ENCODE measurements at regions not wholly inside any gene's neighbourhood (a gene's known extent, or its start where the extent isn't known, plus 50 kb on each side); places are given as distances from the start of the nearest gene placed in this dataset.

DNA sequence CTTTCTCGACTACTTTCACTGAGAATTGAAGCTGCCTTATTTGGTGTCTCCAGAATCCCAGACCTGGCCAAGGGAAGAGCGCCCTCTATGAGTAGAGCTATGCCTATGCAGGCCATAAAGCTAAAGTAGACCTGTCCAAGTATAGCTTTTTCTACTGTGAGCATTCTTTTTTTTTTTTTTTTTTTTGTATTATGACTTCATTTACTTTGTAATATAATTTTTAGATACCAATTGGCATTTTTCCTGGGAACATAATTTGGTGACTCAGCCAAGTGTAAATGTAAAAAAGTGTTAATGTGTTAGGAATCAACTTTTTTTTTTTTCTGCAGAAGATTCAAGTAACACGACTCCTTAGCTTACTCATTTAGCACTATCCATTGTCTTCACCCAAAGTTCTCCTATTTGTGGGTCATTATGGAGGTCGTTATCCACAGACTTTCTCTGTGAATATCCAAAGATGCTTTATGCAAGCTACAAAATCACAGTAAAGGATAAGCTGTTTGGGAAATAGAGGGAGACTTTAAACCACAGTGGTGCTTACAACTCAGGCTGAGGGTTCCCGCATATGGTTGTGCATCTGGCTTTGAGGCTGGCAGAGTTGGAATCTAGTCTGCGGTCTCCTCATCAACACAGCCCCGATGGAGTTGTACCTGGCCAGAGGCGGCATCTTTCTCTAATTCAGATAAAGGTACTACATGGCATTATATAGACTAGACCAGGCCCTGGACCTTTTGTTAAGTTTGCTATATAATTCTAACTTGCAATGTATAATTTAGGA, 1040.2 kb upstream of the SORCS1 start:
- DNase-seq (no peak), ATAC-seq (ENCODE audit: low read depth in 2 of 2) (no peak)
- no peaks in the 10 kb centered on the region for H3K4me1 Mint-ChIP-seq
- H3K4me3 Mint-ChIP-seq = no peak overlapping the region
- H3K27ac Mint-ChIP-seq = no peak overlapping the region
- no peaks in the 10 kb centered on the region for H3K27me3 Mint-ChIP-seq
- no peaks in the 10 kb centered on the region for H3K36me3 Mint-ChIP-seq
- peaks cover 0 to 5% (median 3%) of the 10 kb centered on the region in 7 donors for H3K9me3 Mint-ChIP-seq

DNA sequence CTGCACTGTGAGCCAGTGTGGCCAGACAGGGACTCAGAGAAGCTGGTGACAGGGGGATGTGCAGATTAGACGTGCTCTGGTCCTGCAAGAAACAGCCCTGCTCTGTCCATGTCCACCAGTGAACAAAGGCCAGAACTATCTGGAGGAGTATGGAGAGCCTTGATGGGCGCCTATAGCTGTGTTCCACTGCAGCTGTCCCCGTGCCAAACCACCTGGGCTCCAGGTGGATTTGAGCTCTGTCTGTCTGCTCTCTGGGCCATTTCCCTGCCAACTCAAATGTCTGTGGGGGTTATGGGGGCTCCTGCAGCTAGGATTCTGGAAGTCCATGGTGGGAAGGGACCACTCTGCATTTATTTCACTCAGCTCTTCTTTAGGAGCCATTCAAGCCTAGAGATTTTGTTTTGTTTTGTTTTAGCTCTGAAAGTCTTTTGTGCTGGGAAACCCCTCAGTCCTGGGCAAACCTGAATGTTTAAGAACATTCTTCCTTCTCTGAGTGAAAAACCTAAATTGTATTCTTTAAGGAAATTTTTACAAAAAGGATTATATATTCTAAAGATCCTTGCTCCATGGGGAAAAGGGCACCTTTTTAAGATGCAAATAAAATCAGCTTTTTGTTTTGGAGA, 1039.5 kb upstream of the SORCS1 start:
- Mint-ChIP-seq H3K27ac (peak overlapping the region in 1 of 6 donors; percentile 7), H3K9me3 (peaks cover 0 to 5% (median 2%) of the 10 kb centered on the region in 7 donors), H3K36me3 (no peaks in the 10 kb centered on the region), H3K4me1 (no peaks in the 10 kb centered on the region), H3K27me3 (no peaks in the 10 kb centered on the region), H3K4me3 (peak overlapping the region in 1 of 8 donors; percentile 15)
- DNase-seq (no peak), ATAC-seq (ENCODE audit: low read depth in 2 of 2) (no peak)

DNA sequence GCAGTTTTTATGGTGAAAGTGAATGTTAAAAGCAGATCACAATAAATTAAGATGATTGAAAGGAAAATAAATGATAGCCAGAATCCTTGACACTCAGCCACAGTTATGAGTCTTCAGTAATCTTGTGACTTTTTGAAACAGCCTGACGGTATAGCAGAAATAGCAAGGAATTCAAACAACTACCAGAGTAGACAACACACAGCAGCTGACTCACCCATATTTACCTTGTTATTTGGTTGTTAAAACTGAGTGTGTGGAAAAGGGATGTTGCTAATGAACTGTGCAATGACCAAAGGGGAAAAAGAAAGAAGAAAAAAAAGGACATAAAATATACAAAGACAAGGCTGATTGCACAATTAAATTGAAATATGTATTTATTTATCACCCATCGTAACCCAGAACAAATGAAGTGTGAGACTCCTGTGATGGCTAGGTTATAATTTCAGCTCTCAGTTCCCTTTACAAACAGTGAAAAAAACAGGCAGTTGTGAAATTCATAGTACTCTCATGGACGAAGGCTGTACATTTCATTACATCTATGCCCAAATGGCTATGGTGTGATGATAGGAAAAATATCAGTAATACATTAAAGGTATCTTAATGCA, 1023.0 kb upstream of the SORCS1 start:
- H3K27me3 Mint-ChIP-seq = no peaks in the 10 kb centered on the region
- no peak overlapping the region for H3K4me3 Mint-ChIP-seq
- H3K9me3 Mint-ChIP-seq = peaks cover 2 to 15% (median 9%) of the 10 kb centered on the region in 7 donors
- no peak for ATAC-seq (ENCODE audit: low read depth in 2 of 2)
- no peaks in the 10 kb centered on the region for H3K4me1 Mint-ChIP-seq
- no peak for DNase-seq
- H3K27ac Mint-ChIP-seq = no peak overlapping the region
- H3K36me3 Mint-ChIP-seq = no peaks in the 10 kb centered on the region

DNA sequence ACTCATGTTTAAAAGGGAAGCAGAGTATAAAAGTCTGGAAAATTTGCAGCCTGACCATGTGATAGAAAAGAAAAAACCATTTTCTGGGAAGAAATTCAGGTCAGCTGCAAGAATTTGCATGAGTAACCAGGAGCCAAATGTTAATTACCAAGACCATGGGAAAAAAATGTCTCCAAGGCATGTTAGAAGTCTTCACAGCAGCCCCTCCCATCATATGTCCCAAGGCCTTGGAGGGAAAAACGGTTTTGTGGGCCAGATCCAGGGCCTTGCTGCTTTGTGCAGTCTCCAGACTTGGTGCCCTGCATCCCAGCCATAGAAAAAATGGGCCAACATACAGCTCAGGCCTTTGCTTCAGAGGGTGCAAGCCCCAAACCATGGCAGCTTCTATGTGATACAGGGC, 1019.6 kb upstream of the SORCS1 start:
- DNase-seq (no peak), ATAC-seq (ENCODE audit: low read depth in 2 of 2) (no peak)
- H3K4me3 Mint-ChIP-seq = no peak overlapping the region
- no peak overlapping the region for H3K27ac Mint-ChIP-seq
- no peaks in the 10 kb centered on the region for H3K36me3 Mint-ChIP-seq
- no peaks in the 10 kb centered on the region for H3K27me3 Mint-ChIP-seq
- H3K9me3 Mint-ChIP-seq = peaks cover 0 to 14% (median 7%) of the 10 kb centered on the region in 7 donors
- H3K4me1 Mint-ChIP-seq = no peaks in the 10 kb centered on the region

DNA sequence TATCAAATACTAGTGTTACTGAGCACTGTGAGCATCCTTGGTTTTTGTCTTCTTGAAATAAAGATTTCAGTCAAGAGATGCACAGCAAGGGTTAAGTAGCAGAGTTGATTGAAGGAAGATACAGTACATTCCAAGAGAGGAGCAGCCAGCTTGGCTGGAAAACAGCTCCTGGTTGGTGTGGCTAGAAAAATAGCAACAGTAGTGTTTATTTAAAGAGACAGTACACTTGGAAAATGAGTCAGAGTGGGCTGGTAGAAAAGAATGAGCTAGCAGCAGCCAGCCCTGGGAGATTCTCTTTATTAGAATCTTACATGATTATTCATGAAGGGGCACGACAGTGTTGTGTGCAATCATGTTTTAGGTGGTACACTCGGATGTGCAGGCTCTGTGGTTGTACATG, 1016.4 kb upstream of the SORCS1 start:
- Mint-ChIP-seq H3K4me3 (peak overlapping the region in 1 of 8 donors; percentile 19), H3K27me3 (no peaks in the 10 kb centered on the region), H3K36me3 (no peaks in the 10 kb centered on the region), H3K27ac (no peak overlapping the region), H3K4me1 (no peaks in the 10 kb centered on the region), H3K9me3 (peaks cover 0 to 14% (median 3%) of the 10 kb centered on the region in 7 donors)
- ATAC-seq (ENCODE audit: low read depth in 2 of 2) (no peak), DNase-seq (no peak)

DNA sequence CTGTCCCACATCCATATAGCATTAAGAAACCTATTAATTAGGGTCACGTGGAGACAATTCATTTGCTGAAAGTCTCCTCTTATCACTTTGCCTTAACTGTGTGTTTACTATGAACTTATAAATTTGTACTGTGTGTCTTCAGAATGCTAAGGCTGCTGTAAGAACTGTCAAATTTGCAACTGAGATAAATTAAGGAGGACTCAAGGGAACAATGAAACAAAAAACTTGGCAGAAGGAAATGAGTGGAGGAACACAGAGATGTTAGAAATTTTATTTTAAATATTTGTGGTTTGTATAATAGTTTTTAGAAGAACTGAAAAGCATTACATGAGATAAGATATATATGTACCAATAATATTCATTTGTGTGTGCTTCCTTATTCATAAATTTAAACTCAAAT, 1005.3 kb upstream of the SORCS1 start:
- no peak for DNase-seq
- no peaks in the 10 kb centered on the region for H3K4me1 Mint-ChIP-seq
- ATAC-seq (ENCODE audit: low read depth in 2 of 2) = no peak
- peaks cover 0 to 6% (median 2%) of the 10 kb centered on the region in 7 donors for H3K9me3 Mint-ChIP-seq
- no peak overlapping the region for H3K27ac Mint-ChIP-seq
- no peaks in the 10 kb centered on the region for H3K27me3 Mint-ChIP-seq
- no peaks in the 10 kb centered on the region for H3K36me3 Mint-ChIP-seq
- H3K4me3 Mint-ChIP-seq = no peak overlapping the region

DNA sequence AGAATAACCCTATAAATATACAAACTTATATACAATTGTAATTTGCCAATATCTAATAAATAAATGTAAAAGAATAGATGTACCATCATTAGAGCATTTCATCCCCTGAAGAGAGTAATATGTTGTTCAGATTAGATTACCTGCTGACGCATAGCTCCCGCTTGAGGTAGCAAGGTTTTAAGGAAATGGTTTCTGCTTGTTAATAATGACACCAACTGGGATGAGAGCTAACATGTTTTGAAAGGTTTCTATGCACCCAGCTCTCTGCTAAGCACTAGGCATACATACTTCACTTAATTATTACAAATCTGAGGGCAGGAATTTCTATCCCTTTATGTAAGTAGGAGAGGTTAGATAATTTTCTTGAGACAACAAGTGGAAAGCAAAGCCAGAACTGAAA, 1003.3 kb upstream of the SORCS1 start:
- Mint-ChIP-seq H3K27me3 (no peaks in the 10 kb centered on the region), H3K27ac (no peak overlapping the region), H3K4me1 (no peaks in the 10 kb centered on the region), H3K4me3 (no peak overlapping the region), H3K9me3 (peaks cover 0 to 6% (median 2%) of the 10 kb centered on the region in 7 donors), H3K36me3 (no peaks in the 10 kb centered on the region)
- ATAC-seq (ENCODE audit: low read depth in 2 of 2) (no peak), DNase-seq (no peak)

DNA sequence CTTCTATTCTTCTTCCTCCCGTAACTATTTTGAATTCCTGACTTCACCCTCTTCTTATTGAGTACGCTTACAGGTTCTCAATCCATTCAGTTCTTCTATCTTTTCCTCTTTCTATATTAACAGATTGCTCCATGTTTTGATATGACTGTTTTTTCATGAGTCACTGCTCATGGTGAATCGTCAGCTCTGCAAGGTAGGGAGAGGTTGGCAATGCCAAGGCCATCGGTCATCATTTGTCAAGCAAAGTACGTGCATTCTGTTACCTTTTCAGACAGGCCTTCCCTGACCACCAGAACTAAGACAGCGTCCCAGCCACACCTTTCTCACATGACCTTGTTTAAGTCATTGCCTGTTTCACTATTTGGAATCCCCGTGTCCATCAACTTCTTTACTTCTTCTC, 1001.9 kb upstream of the SORCS1 start:
- H3K9me3 Mint-ChIP-seq = peaks cover 0 to 7% (median 2%) of the 10 kb centered on the region in 7 donors
- no peaks in the 10 kb centered on the region for H3K36me3 Mint-ChIP-seq
- no peaks in the 10 kb centered on the region for H3K4me1 Mint-ChIP-seq
- no peak overlapping the region for H3K4me3 Mint-ChIP-seq
- ATAC-seq (ENCODE audit: low read depth in 2 of 2) (no peak), DNase-seq (no peak)
- no peaks in the 10 kb centered on the region for H3K27me3 Mint-ChIP-seq
- H3K27ac Mint-ChIP-seq = no peak overlapping the region

DNA sequence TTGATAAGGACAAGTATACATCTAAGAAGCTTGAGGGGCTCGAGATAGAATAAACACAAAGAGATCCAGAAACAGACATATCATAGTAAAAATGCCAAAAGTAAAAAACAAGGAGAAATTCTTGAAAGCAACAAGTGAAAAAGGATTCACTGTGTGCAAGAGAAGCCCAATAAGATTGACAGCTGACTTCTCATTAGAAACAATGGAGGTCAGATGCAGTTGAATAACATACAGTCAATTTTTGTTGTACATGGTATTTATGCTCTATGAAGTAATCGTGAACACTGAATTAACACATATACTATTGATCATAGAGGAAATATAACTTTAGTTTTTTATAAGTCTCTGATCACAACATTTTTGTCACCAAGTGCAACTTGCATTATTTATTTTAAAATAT, 982.8 kb upstream of the SORCS1 start:
- Mint-ChIP-seq H3K4me3 (no peak overlapping the region), H3K9me3 (peaks cover 7 to 29% (median 11%) of the 10 kb centered on the region in 7 donors), H3K36me3 (no peaks in the 10 kb centered on the region), H3K27ac (no peak overlapping the region), H3K4me1 (no peaks in the 10 kb centered on the region), H3K27me3 (no peaks in the 10 kb centered on the region)
- ATAC-seq (ENCODE audit: low read depth in 2 of 2) (no peak), DNase-seq (no peak)

DNA sequence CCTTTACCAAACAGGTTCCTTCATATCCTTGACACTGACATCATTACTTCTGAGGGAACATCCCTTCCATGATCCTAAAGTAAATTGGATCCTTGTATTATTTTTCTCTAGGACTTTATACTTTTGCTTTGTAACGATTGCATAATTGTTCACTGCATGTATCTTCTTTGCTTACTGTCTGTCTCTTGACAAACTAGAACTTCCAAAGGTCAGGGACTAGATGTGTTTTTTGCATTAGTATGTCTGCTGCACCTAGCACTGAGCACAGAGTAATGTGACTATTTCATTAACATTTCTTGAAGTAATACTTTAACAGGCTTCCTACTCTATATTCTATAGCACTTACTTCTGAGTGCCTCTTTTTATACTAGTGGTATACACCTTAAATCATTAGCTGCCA, 976.6 kb upstream of the SORCS1 start:
- no peak for ATAC-seq (ENCODE audit: low read depth in 2 of 2)
- H3K27ac Mint-ChIP-seq = no peak overlapping the region
- peaks cover 0 to 7% (median 3%) of the 10 kb centered on the region in 7 donors for H3K9me3 Mint-ChIP-seq
- no peak for DNase-seq
- H3K4me1 Mint-ChIP-seq = no peaks in the 10 kb centered on the region
- H3K4me3 Mint-ChIP-seq = no peak overlapping the region
- H3K27me3 Mint-ChIP-seq = no peaks in the 10 kb centered on the region
- no peaks in the 10 kb centered on the region for H3K36me3 Mint-ChIP-seq

DNA sequence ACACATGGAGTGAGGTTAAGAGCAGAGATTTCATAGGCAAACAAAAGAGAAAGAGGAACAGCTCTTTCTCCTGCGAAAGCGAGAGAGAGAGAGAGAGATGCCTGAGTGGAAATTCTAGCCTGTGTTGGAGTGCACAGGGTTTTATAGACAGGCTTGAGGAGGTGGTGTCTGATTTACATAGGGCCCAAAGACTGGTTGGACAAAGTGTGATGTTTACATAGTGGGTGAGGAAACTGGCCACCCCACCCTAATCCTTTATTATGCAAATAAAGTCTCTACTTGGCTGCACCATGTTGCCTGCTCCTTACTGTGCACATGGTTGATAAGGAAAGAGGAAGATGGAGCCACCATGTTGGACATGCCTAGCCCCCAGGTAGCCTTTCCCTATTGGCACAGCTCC, 967.8 kb upstream of the SORCS1 start:
- no peaks in the 10 kb centered on the region for H3K4me1 Mint-ChIP-seq

DNA sequence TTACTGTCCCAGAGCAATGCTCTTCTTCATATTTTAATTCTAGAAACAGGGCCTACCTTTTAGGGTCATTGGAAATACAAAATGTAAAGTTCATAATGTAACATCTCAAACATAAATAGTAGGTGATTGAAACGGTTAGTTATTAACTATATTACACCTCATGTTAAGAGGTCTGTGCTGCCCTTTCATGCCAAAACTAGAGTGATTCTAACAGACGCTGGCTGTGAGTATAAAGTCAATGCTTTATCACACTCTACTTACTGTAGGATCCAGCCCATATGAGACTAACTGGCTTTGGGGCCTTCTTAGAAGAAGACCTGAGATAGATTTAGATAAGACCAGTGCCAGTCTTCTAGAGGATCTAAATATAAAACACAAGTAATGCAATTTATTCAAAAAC, 966.1 kb upstream of the SORCS1 start:
- no peaks in the 10 kb centered on the region for H3K4me1 Mint-ChIP-seq
- no peaks in the 10 kb centered on the region for H3K27me3 Mint-ChIP-seq
- no peak overlapping the region for H3K4me3 Mint-ChIP-seq
- ATAC-seq (ENCODE audit: low read depth in 2 of 2) (no peak), DNase-seq (no peak)
- no peak overlapping the region for H3K27ac Mint-ChIP-seq
- H3K36me3 Mint-ChIP-seq = no peaks in the 10 kb centered on the region
- H3K9me3 Mint-ChIP-seq = peaks cover 0 to 3% (median 0%) of the 10 kb centered on the region in 7 donors

More for the DNA sequence above, 967.8 kb upstream of the SORCS1 start:
- H3K27me3 Mint-ChIP-seq = no peaks in the 10 kb centered on the region
- peaks cover 0 to 3% (median 0%) of the 10 kb centered on the region in 7 donors for H3K9me3 Mint-ChIP-seq
- no peak overlapping the region for H3K27ac Mint-ChIP-seq
- no peak overlapping the region for H3K4me3 Mint-ChIP-seq
- H3K36me3 Mint-ChIP-seq = no peaks in the 10 kb centered on the region
- DNase-seq = no peak
- no peak for ATAC-seq (ENCODE audit: low read depth in 2 of 2)

DNA sequence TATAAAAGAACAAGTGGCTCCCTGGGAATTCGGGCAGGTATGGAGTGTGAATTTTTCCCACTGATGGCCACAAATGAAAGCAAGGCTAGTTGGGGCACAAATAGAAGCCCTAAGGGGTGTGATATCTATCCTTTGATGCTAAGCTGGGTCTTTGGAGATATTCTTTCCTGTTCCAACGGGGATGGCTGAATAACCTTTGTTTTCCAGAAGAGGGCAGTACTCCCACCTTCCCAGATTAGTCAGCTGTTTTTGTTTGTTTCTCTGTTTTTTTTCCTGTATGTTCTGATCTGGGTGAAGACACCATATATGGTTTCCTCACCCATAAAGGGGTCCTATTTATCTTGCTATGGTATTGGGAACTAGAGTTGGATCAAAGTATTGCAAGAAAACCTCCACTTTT, 947.7 kb upstream of the SORCS1 start:
- peaks cover 0 to 10% (median 7%) of the 10 kb centered on the region in 7 donors for H3K9me3 Mint-ChIP-seq
- DNase-seq (no peak), ATAC-seq (ENCODE audit: low read depth in 2 of 2) (no peak)
- no peaks in the 10 kb centered on the region for H3K27me3 Mint-ChIP-seq
- peaks cover 0 to 4% (median 0%) of the 10 kb centered on the region in 3 donors for H3K4me1 Mint-ChIP-seq
- no peak overlapping the region for H3K27ac Mint-ChIP-seq
- no peak overlapping the region for H3K4me3 Mint-ChIP-seq
- H3K36me3 Mint-ChIP-seq = no peaks in the 10 kb centered on the region

DNA sequence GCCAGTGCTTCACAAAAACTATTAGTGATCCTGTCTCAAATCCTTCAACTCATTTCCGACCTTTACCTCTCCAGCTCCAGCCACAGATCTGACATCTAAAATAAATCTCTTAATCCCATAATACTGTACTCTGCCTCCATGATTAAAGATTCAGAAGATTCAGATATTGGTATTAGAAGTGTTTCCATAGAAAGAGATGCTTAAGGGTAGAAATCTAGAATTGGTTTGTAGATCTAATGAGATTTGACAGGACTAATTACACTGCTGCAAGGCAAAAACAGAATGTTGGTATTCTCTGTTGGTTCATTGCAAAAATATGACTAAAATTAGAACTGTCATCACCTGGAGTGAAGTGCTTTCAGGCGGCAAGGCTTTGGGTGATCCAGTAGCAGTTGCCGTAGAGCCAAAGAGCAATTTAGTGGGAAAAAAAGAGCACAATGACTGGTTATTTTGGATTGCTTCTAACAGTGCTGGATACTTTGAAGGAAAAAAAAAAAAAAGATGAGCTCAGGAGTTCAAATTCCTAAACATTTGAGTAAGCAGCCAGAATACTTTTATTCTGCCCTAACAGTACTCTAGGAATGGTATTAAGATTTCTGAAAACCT, 940.1 kb upstream of the SORCS1 start:
- Mint-ChIP-seq H3K9me3 (peaks cover 0 to 6% (median 0%) of the 10 kb centered on the region in 7 donors), H3K27ac (no peak overlapping the region), H3K36me3 (no peaks in the 10 kb centered on the region), H3K4me1 (peaks cover 0 to 4% (median 0%) of the 10 kb centered on the region in 3 donors), H3K27me3 (no peaks in the 10 kb centered on the region), H3K4me3 (no peak overlapping the region)
- ATAC-seq (ENCODE audit: low read depth in 2 of 2) = no peak
- no peak for DNase-seq

Measured in naive B cell (primary cell).